AG04450 (cell line): ENCODE measurements at regions not wholly inside any gene's neighbourhood (a gene's known extent, or its start where the extent isn't known, plus 50 kb on each side); places are given as distances from the start of the nearest gene placed in this dataset.

Source experiments
- CTCF ChIA-PET: fragments of 300-600, 350-600 bp; formaldehyde crosslinking; extraction: SDS; loops from one replicate; lab custom pipeline; 2022; ENCODE audit warnings: antibody characterized with exemption, inconsistent platforms; lab: Charles Lee
- POLR2A ChIA-PET: fragments of 350-600 bp; formaldehyde crosslinking; extraction: SDS; loops from one replicate; lab custom pipeline; 2021; ENCODE audit warnings: antibody characterized with exemption, inconsistent platforms; lab: Yijun Ruan, JAX
- DNase-seq: peaks from one replicate; pipeline ENCODE4 v3.0.0-alpha.2; 2011; ENCODE audit warnings: low read depth, low spot score
- H3K27ac ChIP-seq: one replicate; pipeline ENCODE4 v1.5.1; 2012; ENCODE audit warnings: low read depth, low read length, control low read depth
- H3K27me3 ChIP-seq: one replicate; pipeline ENCODE4 v1.6.0; 2012; ENCODE audit warnings: low read length; ENCODE audit not compliant: control insufficient read depth, insufficient read depth
- H3K4me3 ChIP-seq: 2 replicates; pipeline ENCODE4 v1.5.1; 2011; ENCODE audit warnings: mild to moderate bottlenecking, low read depth, low read length, control low read depth
- H3K9me3 ChIP-seq: 2 replicates; pipeline ENCODE4 v1.5.1; 2012; ENCODE audit warnings: low read length; ENCODE audit not compliant: control insufficient read depth, insufficient read depth
- CTCF ChIP-seq: IDR thresholded peaks from 2 replicates; pipeline ENCODE4 v1.5.1; 2011; ENCODE audit warnings: low read depth, low read length, control low read depth, inconsistent platforms

- Histone ChIP-seq H3K9me3 (no peaks in the 10 kb centered on the region), H3K27ac (no peak overlapping the region), H3K27me3 (no peaks in the 10 kb centered on the region), H3K4me3 (no peak overlapping the region)
- no peak for DNase-seq
- ChIA-PET CTCF (no interaction called here), POLR2A (no interaction called here)
- no peak for TF ChIP-seq CTCF
Measured at GRCh38 chr6:81093051-81093450, 659.4 kb downstream of the TENT5A start.

- TF ChIP-seq CTCF, result no peak
- Histone ChIP-seq H3K27ac (no peak overlapping the region), H3K27me3 (no peaks in the 10 kb centered on the region), H3K4me3 (no peak overlapping the region), H3K9me3 (no peaks in the 10 kb centered on the region)
- POLR2A ChIA-PET, result no interaction called here
- CTCF ChIA-PET, result no interaction called here
- DNase-seq, result no peak
Measured at GRCh38 chr6:81088145-81088544, 664.3 kb downstream of the TENT5A start.

GRCh38 chr6:81086991-81087390, 665.5 kb downstream of the TENT5A start:
- ChIA-PET CTCF (no interaction called here), POLR2A (no interaction called here)
- no peak for TF ChIP-seq CTCF

GRCh38 chr6:81085431-81085790, 667.1 kb downstream of the TENT5A start:
- no peaks in the 10 kb centered on the region for H3K27me3 ChIP-seq
- no peak for TF ChIP-seq CTCF
- no peak overlapping the region for H3K4me3 ChIP-seq
- no peak overlapping the region for H3K27ac ChIP-seq
- POLR2A ChIA-PET, result no interaction called here
- no peak for DNase-seq
- CTCF ChIA-PET, result no interaction called here
- no peaks in the 10 kb centered on the region for H3K9me3 ChIP-seq

More at GRCh38 chr6:81086991-81087390, 665.5 kb downstream of the TENT5A start:
- H3K27ac ChIP-seq, result no peak overlapping the region
- no peak for DNase-seq
- no peaks in the 10 kb centered on the region for H3K27me3 ChIP-seq
- no peaks in the 10 kb centered on the region for H3K9me3 ChIP-seq
- H3K4me3 ChIP-seq, result no peak overlapping the region

GRCh38 chr6:81084776-81085430, 667.6 kb downstream of the TENT5A start:
- H3K27me3 ChIP-seq, result no peaks in the 10 kb centered on the region
- ChIA-PET POLR2A (no interaction called here), CTCF (no interaction called here)
- TF ChIP-seq CTCF, result no peak
- H3K9me3 ChIP-seq, result no peaks in the 10 kb centered on the region
- no peak overlapping the region for H3K4me3 ChIP-seq
- DNase-seq, result no peak
- H3K27ac ChIP-seq, result no peak overlapping the region
